Astrocyte (in vitro differentiated cells and primary cell): ENCODE measurements at regions not wholly inside any gene's neighbourhood (a gene's known extent, or its start where the extent isn't known, plus 50 kb on each side); places are given as distances from the start of the nearest gene placed in this dataset.

ENCODE experiments used
- DNase-seq: peaks from one replicate; pipeline ENCODE4 v3.0.0-alpha.2; 2010; ENCODE audit warnings: low read depth
- FAIRE-seq: peaks from 2 replicates; lab custom pipeline; 2011; peaks lifted over from hg19 to GRCh38; lab: Jason Lieb, UNC
- H2AFZ ChIP-seq: 2 replicates; pipeline ENCODE4 v1.6.0; 2012; ENCODE audit warnings: low read depth, low read length, inconsistent platforms
- H3K27ac ChIP-seq: 2 replicates; pipeline ENCODE4 v1.5.1; 2011; ENCODE audit warnings: low read depth, low read length, inconsistent platforms
- H3K27me3 ChIP-seq: 2 replicates; pipeline ENCODE4 v1.6.0; 2011; ENCODE audit warnings: low read length, inconsistent platforms; ENCODE audit not compliant: insufficient read depth
- H3K36me3 ChIP-seq: 2 replicates; pipeline ENCODE4 v1.5.1; 2011; ENCODE audit warnings: low read length, inconsistent platforms; ENCODE audit not compliant: insufficient read depth
- H3K4me1 ChIP-seq: 2 replicates; pipeline ENCODE4 v1.5.1; 2011; ENCODE audit warnings: low read length, inconsistent platforms; ENCODE audit not compliant: insufficient read depth
- H3K4me2 ChIP-seq: 2 replicates; pipeline ENCODE4 v1.6.0; 2012; ENCODE audit warnings: low read length, inconsistent platforms
- H3K4me3 ChIP-seq: 2 replicates; pipeline ENCODE4 v1.5.1; 2011; ENCODE audit warnings: low read depth, mild to moderate bottlenecking, low read length, inconsistent platforms; ENCODE audit not compliant: insufficient read depth
- H3K79me2 ChIP-seq: 2 replicates; pipeline ENCODE4 v1.6.0; 2012; ENCODE audit warnings: mild to moderate bottlenecking, low read length, inconsistent platforms; ENCODE audit not compliant: insufficient read depth
- H3K9ac ChIP-seq: 2 replicates; pipeline ENCODE4 v1.6.0; 2012; ENCODE audit warnings: mild to moderate bottlenecking, low read length, inconsistent platforms
- H3K9me3 ChIP-seq: 2 replicates; pipeline ENCODE4 v1.5.1; 2012; ENCODE audit warnings: low read depth, mild to moderate bottlenecking, low read length, inconsistent platforms; ENCODE audit not compliant: insufficient read depth
- H4K20me1 ChIP-seq: 2 replicates; pipeline ENCODE4 v1.6.0; 2012; ENCODE audit warnings: low read length, inconsistent platforms; ENCODE audit not compliant: insufficient read depth
- H3K27ac Mint-ChIP-seq: one replicate; pipeline ENCODE4 v1.8.0; 2021; ENCODE audit warnings: mild to moderate bottlenecking, mixed read lengths; ENCODE audit not compliant: unreplicated experiment
- H3K27me3 Mint-ChIP-seq: one replicate; pipeline ENCODE4 v1.8.0; 2021; ENCODE audit warnings: low read depth, mixed read lengths; ENCODE audit not compliant: unreplicated experiment
- H3K36me3 Mint-ChIP-seq: one replicate; pipeline ENCODE4 v1.8.0; 2021; ENCODE audit warnings: low read depth, mixed read lengths; ENCODE audit not compliant: unreplicated experiment
- H3K4me1 Mint-ChIP-seq: one replicate; pipeline ENCODE4 v1.8.0; 2021; ENCODE audit warnings: low read depth, mixed read lengths; ENCODE audit not compliant: unreplicated experiment
- H3K4me3 Mint-ChIP-seq: one replicate; pipeline ENCODE4 v1.8.0; 2021; ENCODE audit warnings: mild to moderate bottlenecking, moderate library complexity, mixed read lengths; ENCODE audit not compliant: unreplicated experiment
- H3K9me3 Mint-ChIP-seq: one replicate; pipeline ENCODE4 v1.8.0; 2021; ENCODE audit warnings: mild to moderate bottlenecking, mixed read lengths; ENCODE audit not compliant: unreplicated experiment
- CTCF ChIP-seq: IDR thresholded peaks from 2 replicates; pipeline ENCODE4 v1.5.1; 2011; ENCODE audit warnings: low read depth, mild to moderate bottlenecking, inconsistent platforms, low read length, moderate library complexity; ENCODE audit not compliant: insufficient read depth
- EZH2 ChIP-seq: IDR thresholded peaks from 2 replicates; pipeline ENCODE4 v1.6.1; 2012; ENCODE audit warnings: mild to moderate bottlenecking, low read length, inconsistent platforms; ENCODE audit not compliant: insufficient read depth

- Mint-ChIP-seq H3K27me3 (peaks cover 2% of the 10 kb centered on the region), H3K9me3 (no peaks in the 10 kb centered on the region), H3K27ac (no peak overlapping the region), H3K36me3 (no peaks in the 10 kb centered on the region), H3K4me1 (no peaks in the 10 kb centered on the region), H3K4me3 (no peak overlapping the region)
- Histone ChIP-seq H3K4me3 (no peak overlapping the region), H3K36me3 (no peaks in the 10 kb centered on the region), H4K20me1 (no peaks in the 10 kb centered on the region), H3K27ac (no peak overlapping the region), H3K79me2 (no peaks in the 10 kb centered on the region), H3K4me2 (no peak overlapping the region), H3K9ac (no peak overlapping the region), H3K27me3 (peaks cover 3% of the 10 kb centered on the region), H2AFZ (no peak overlapping the region), H3K9me3 (no peaks in the 10 kb centered on the region), H3K4me1 (no peaks in the 10 kb centered on the region)
- DNase-seq (no peak), FAIRE-seq (no peak)
- no peak for TF ChIP-seq EZH2
These were observed 148.7 kb upstream of the HS3ST2 start for GRCh38 chr16:22665048-22665797.

- Histone ChIP-seq H3K27ac (no peak overlapping the region), H4K20me1 (no peaks in the 10 kb centered on the region), H3K4me1 (no peaks in the 10 kb centered on the region), H3K9ac (no peak overlapping the region), H2AFZ (no peak overlapping the region), H3K4me2 (no peak overlapping the region), H3K79me2 (no peaks in the 10 kb centered on the region), H3K36me3 (no peaks in the 10 kb centered on the region), H3K4me3 (no peak overlapping the region), H3K27me3 (peaks cover 3% of the 10 kb centered on the region), H3K9me3 (no peaks in the 10 kb centered on the region)
- FAIRE-seq (no peak), DNase-seq (no peak)
- H3K9me3 Mint-ChIP-seq: no peaks in the 10 kb centered on the region
- H3K4me1 Mint-ChIP-seq: no peaks in the 10 kb centered on the region
- peaks cover 2% of the 10 kb centered on the region for H3K27me3 Mint-ChIP-seq
- TF ChIP-seq EZH2 (no peak), CTCF (no peak)
- no peak overlapping the region for H3K4me3 Mint-ChIP-seq
- no peak overlapping the region for H3K27ac Mint-ChIP-seq
- no peaks in the 10 kb centered on the region for H3K36me3 Mint-ChIP-seq
These were observed 148.2 kb upstream of the HS3ST2 start for GRCh38 chr16:22665803-22666202.

GRCh38 chr16:22668318-22668717 lies 145.6 kb upstream of the HS3ST2 start:
- Histone ChIP-seq H3K9ac (no peak overlapping the region), H3K9me3 (no peaks in the 10 kb centered on the region), H3K79me2 (no peaks in the 10 kb centered on the region), H3K27me3 (peaks cover 9% of the 10 kb centered on the region), H3K4me3 (no peak overlapping the region), H3K4me2 (no peak overlapping the region), H2AFZ (no peak overlapping the region), H3K27ac (no peak overlapping the region), H3K36me3 (no peaks in the 10 kb centered on the region), H4K20me1 (no peaks in the 10 kb centered on the region), H3K4me1 (no peaks in the 10 kb centered on the region)
- Mint-ChIP-seq H3K9me3 (no peaks in the 10 kb centered on the region), H3K27ac (no peak overlapping the region), H3K4me3 (no peak overlapping the region), H3K36me3 (no peaks in the 10 kb centered on the region), H3K27me3 (peaks cover 2% of the 10 kb centered on the region), H3K4me1 (no peaks in the 10 kb centered on the region)
- TF ChIP-seq CTCF: no peak
- no peak for TF ChIP-seq EZH2
- no peak for FAIRE-seq
- DNase-seq: no peak
